ENCODE measurements at regions not wholly inside any gene's neighbourhood (a gene's known extent, or its start where the extent isn't known, plus 50 kb on each side); places are given as distances from the start of the nearest gene placed in this dataset.
"Not testable (repeated sequence)": the region's sequence is repeated elsewhere in the genome, so short reads cannot be mapped to it uniquely, and the experiment has no call there.

- Histone ChIP-seq H3K4me3 (no peak overlapping the region), H3K4me1 (no peaks in the 10 kb centered on the region), H3K36me3 (peaks cover 0 to 11% (median 0%) of the 10 kb centered on the region in 4 donors), H3K9me3 (no peaks in the 10 kb centered on the region), H3K27me3 (no peaks in the 10 kb centered on the region), H3K27ac (no peak overlapping the region)
- DNase-seq (no peak), ATAC-seq (no peak)
- TF ChIP-seq CTCF (IDR thresholded peaks at IDR 0.05) (no peak), POLR2A (IDR thresholded peaks at IDR 0.05) (no peak)
- intact Hi-C loops (cut with DNase I) = no loop called here
Observed at GRCh38 chr14:71628433-71628832, 303.8 kb upstream of the RGS6 start.

- H3K36me3 ChIP-seq = peaks cover 0 to 6% (median 0%) of the 10 kb centered on the region in 4 donors
- TF ChIP-seq CTCF (IDR thresholded peaks at IDR 0.05) (no peak), POLR2A (IDR thresholded peaks at IDR 0.05) (no peak)
- H3K27me3 ChIP-seq = no peaks in the 10 kb centered on the region
- no peaks in the 10 kb centered on the region for H3K4me1 ChIP-seq
- DNase-seq (no peak), ATAC-seq (no peak)
- H3K4me3 ChIP-seq = no peak overlapping the region
- no peak overlapping the region for H3K27ac ChIP-seq
- intact Hi-C loops (cut with DNase I) = no loop called here
- 100% methylated on average over 1 of the region's 1 CpG for WGBS (ENCODE audit: insufficient coverage, low coverage, low lambda C conversion rate, missing lambda C conversion rate)
- H3K9me3 ChIP-seq = no peaks in the 10 kb centered on the region
Observed at GRCh38 chr14:71629250-71629649, 303.0 kb upstream of the RGS6 start.

- ATAC-seq = no peak
- Histone ChIP-seq H3K4me3 (no peak overlapping the region), H3K9me3 (no peaks in the 10 kb centered on the region), H3K4me1 (no peaks in the 10 kb centered on the region), H3K36me3 (no peaks in the 10 kb centered on the region), H3K27me3 (no peaks in the 10 kb centered on the region), H3K27ac (no peak overlapping the region)
- 95% methylated on average over 6 of the region's 7 CpGs for WGBS (ENCODE audit: insufficient coverage, low coverage, low lambda C conversion rate, missing lambda C conversion rate)
- no peak for DNase-seq
- TF ChIP-seq POLR2A (IDR thresholded peaks at IDR 0.05) (no peak), CTCF (IDR thresholded peaks at IDR 0.05) (no peak)
- intact Hi-C loops (cut with DNase I) = no loop called here
Observed at GRCh38 chr14:71629765-71630492, 302.3 kb upstream of the RGS6 start.

GRCh38 chr14:71631030-71631429 lies 301.2 kb upstream of the RGS6 start:
- intact Hi-C loops (cut with DNase I); H3K36me3 ChIP-seq; H3K27me3 ChIP-seq; H3K4me3 ChIP-seq; H3K4me1 ChIP-seq; H3K9me3 ChIP-seq; H3K27ac ChIP-seq; ATAC-seq; DNase-seq: not testable (repeated sequence)
- 78% methylated on average over 1 of the region's 1 CpG for WGBS (ENCODE audit: insufficient coverage, low coverage, low lambda C conversion rate, missing lambda C conversion rate)

- Histone ChIP-seq H3K9me3 (no peaks in the 10 kb centered on the region), H3K36me3 (no peaks in the 10 kb centered on the region), H3K27ac (no peak overlapping the region), H3K4me1 (no peaks in the 10 kb centered on the region), H3K27me3 (no peaks in the 10 kb centered on the region), H3K4me3 (no peak overlapping the region)
- intact Hi-C loops (cut with DNase I) = no loop called here
- ATAC-seq = no peak
- no peak for DNase-seq
- no peak for TF ChIP-seq CTCF (IDR thresholded peaks at IDR 0.05)
- 90% methylated on average over 2 of the region's 4 CpGs for WGBS (ENCODE audit: insufficient coverage, low coverage, low lambda C conversion rate, missing lambda C conversion rate)
Observed at GRCh38 chr14:71632440-71632946, 299.7 kb upstream of the RGS6 start.

All from right lobe of liver (tissue), 6 donors.